ENCODE measurements at regions not wholly inside any gene's neighbourhood (a gene's known extent, or its start where the extent isn't known, plus 50 kb on each side); places are given as distances from the start of the nearest gene placed in this dataset.
"Not testable (repeated sequence)": the region's sequence is repeated elsewhere in the genome, so short reads cannot be mapped to it uniquely, and the experiment has no call there.

GRCh38 chr2:242004223-242004901 lies 134.8 kb downstream of the RTP5 start:
- Histone ChIP-seq H3K27me3 (replicated peaks) (no peaks in the 10 kb centered on the region), H3K4me3 (ENCODE audit: low read depth, low read length) (no peak overlapping the region), H3K27ac (no peak overlapping the region), H3K36me3 (replicated peaks) (no peaks in the 10 kb centered on the region)
- TF ChIP-seq, protein P1, sequence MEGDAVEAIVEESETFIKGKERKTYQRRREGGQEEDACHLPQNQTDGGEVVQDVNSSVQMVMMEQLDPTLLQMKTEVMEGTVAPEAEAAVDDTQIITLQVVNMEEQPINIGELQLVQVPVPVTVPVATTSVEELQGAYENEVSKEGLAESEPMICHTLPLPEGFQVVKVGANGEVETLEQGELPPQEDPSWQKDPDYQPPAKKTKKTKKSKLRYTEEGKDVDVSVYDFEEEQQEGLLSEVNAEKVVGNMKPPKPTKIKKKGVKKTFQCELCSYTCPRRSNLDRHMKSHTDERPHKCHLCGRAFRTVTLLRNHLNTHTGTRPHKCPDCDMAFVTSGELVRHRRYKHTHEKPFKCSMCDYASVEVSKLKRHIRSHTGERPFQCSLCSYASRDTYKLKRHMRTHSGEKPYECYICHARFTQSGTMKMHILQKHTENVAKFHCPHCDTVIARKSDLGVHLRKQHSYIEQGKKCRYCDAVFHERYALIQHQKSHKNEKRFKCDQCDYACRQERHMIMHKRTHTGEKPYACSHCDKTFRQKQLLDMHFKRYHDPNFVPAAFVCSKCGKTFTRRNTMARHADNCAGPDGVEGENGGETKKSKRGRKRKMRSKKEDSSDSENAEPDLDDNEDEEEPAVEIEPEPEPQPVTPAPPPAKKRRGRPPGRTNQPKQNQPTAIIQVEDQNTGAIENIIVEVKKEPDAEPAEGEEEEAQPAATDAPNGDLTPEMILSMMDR (IDR thresholded peaks at IDR 0.05; ENCODE audit: low read depth, low read length, missing control alignments): no peak
- in situ Hi-C loops (cut with HindIII; ENCODE audit: low pct_ligation_motif_present, low sequenced_read_pairs): no loop called here
- DNase-seq: no peak

GRCh38 chr2:242004902-242005230 lies 135.3 kb downstream of the RTP5 start:
- H3K27me3 ChIP-seq (replicated peaks): no peaks in the 10 kb centered on the region
- TF ChIP-seq, protein P1 (IDR thresholded peaks at IDR 0.05; ENCODE audit: low read depth, low read length, missing control alignments): no peak
- in situ Hi-C loops (cut with HindIII; ENCODE audit: low pct_ligation_motif_present, low sequenced_read_pairs): no loop called here
- H3K4me3 ChIP-seq (ENCODE audit: low read depth, low read length): no peak overlapping the region
- H3K36me3 ChIP-seq (replicated peaks): no peaks in the 10 kb centered on the region
- no peak for DNase-seq
- no peak overlapping the region for H3K27ac ChIP-seq

DNA sequence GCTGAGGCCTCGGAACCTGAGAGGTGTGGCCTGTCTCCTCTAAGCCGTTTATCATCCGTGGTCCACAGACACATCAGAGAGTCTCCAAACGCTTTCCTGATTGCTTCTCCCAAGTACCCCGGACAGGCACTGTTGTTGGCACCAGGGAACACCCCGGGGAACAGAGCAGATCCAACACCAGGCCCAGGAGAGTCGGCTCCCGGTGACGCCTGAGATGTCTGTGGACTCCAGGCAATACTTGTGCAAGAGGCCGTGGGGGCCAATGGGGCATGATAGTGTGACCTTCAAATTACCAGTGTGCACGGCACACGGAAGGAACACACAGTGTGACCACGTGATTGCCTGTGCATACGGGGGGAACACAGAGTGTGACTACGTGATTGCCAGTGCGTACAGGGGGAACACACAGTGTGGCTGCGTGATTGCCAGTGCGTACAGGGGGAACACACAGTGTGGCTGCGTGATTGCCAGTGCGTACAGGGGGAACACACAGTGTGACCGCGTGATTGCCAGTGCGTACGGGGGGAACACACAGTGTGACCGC lies 136.6 kb downstream of the RTP5 start:
- DNase-seq; H3K27ac ChIP-seq; in situ Hi-C loops (cut with HindIII; ENCODE audit: low pct_ligation_motif_present, low sequenced_read_pairs); H3K27me3 ChIP-seq (replicated peaks); H3K36me3 ChIP-seq (replicated peaks); H3K4me3 ChIP-seq (ENCODE audit: low read depth, low read length): not testable (repeated sequence)

GRCh38 chr2:242008908-242009307 lies 139.4 kb downstream of the RTP5 start:
- H3K27ac ChIP-seq; DNase-seq; H3K27me3 ChIP-seq (replicated peaks); H3K36me3 ChIP-seq (replicated peaks); H3K4me3 ChIP-seq (ENCODE audit: low read depth, low read length); in situ Hi-C loops (cut with HindIII; ENCODE audit: low pct_ligation_motif_present, low sequenced_read_pairs): not testable (repeated sequence)

DNA sequence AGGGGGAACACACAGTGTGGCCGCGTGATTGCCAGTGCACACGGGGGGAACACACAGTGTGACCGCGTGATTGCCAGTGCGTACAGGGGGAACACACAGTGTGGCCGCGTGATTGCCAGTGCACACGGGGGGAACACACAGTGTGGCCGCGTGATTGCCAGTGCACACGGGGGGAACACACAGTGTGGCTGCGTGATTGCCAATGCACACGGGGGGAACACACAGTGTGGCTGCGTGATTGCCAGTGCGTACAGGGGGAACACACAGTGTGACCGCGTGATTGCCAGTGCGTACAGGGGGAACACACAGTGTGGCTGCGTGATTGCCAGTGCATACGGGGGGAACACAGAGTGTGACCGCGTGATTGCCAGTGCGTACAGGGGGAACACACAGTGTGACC lies 140.3 kb downstream of the RTP5 start:
- in situ Hi-C loops (cut with HindIII; ENCODE audit: low pct_ligation_motif_present, low sequenced_read_pairs); DNase-seq; H3K27me3 ChIP-seq (replicated peaks): not testable (repeated sequence)

DNA sequence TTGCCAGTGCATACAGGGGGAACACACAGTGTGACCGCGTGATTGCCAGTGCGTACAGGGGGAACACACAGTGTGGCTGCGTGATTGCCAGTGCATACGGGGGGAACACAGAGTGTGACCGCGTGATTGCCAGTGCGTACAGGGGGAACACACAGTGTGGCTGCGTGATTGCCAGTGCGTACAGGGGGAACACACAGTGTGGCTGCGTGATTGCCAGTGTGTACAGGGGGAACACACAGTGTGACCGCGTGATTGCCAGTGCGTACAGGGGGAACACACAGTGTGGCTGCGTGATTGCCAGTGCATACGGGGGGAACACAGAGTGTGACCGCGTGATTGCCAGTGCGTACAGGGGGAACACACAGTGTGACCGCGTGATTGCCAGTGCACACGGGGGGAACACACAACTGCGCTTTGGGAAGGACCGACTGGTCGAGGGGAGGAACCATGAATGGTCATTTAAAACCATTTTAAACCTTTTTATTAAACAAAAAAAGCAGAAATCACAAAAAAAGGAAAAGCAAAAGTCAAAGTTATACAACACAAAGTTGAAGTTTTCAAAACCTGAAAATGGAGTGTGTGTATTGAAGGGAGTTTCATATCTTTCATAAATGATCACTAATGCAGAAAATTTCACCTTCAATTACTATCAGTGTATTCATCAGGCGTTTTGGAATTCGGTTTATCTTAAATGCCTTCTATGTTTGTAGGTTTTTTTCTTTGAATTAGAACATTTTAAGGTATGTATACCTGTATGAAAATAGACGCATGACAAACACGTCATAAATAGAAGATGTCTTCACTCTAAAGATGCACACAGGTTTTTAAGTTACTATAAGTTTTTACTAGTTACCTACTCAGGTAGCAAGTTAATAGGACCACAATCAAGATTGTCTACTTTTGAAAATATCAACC lies 141.0 kb downstream of the RTP5 start:
- DNase-seq; H3K36me3 ChIP-seq (replicated peaks); H3K27ac ChIP-seq; in situ Hi-C loops (cut with HindIII; ENCODE audit: low pct_ligation_motif_present, low sequenced_read_pairs); H3K4me3 ChIP-seq (ENCODE audit: low read depth, low read length); H3K27me3 ChIP-seq (replicated peaks): not testable (repeated sequence)

More for the DNA sequence above, 140.3 kb downstream of the RTP5 start:
- not testable (repeated sequence) for H3K4me3 ChIP-seq (ENCODE audit: low read depth, low read length); H3K36me3 ChIP-seq (replicated peaks); H3K27ac ChIP-seq

- TF ChIP-seq, protein P1 (IDR thresholded peaks at IDR 0.05; ENCODE audit: low read depth, low read length, missing control alignments): no peak
- H3K36me3 ChIP-seq (replicated peaks): no peaks in the 10 kb centered on the region
- in situ Hi-C loops (cut with HindIII; ENCODE audit: low pct_ligation_motif_present, low sequenced_read_pairs): no loop called here
- no peak for DNase-seq
- no peak overlapping the region for H3K27ac ChIP-seq
- H3K4me3 ChIP-seq (ENCODE audit: low read depth, low read length): no peak overlapping the region
- no peaks in the 10 kb centered on the region for H3K27me3 ChIP-seq (replicated peaks)
These were observed 141.6 kb downstream of the RTP5 start for GRCh38 chr2:242011167-242011513.
